ENCODE measurements at regions not wholly inside any gene's neighbourhood (a gene's known extent, or its start where the extent isn't known, plus 50 kb on each side); places are given as distances from the start of the nearest gene placed in this dataset.

DNA sequence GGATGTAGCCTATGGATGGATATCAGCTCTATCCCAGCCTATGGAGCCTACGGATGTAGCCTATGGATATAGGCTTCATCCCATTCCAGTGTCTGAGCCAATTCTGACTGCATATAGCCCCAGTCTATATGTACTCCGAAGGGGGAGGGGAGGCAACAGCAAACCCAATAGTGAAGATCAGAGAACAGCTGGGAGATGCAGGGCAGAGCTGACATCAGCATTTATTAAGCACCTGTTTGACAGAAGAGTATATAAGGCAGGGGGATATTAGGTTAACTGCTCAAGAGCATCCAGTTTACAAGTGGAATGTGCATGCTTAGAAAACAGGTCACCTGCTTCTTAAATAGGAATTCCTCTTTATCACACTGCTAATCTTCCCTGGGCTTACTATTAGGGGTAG is 85.2 kb downstream of the TNFAIP3 start:
- in situ Hi-C loops (cut with MboI) (no loop called here), intact Hi-C loops (cut with micrococcal nuclease) (no loop called here)
- TF ChIP-seq, protein P1, sequence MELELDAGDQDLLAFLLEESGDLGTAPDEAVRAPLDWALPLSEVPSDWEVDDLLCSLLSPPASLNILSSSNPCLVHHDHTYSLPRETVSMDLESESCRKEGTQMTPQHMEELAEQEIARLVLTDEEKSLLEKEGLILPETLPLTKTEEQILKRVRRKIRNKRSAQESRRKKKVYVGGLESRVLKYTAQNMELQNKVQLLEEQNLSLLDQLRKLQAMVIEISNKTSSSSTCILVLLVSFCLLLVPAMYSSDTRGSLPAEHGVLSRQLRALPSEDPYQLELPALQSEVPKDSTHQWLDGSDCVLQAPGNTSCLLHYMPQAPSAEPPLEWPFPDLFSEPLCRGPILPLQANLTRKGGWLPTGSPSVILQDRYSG (tag; conservative IDR thresholded peaks at IDR 0.05; ENCODE audit: low read depth): no peak
- TF ChIP-seq SMAD4 (CRISPR knock-in tag; conservative IDR thresholded peaks at IDR 0.05): no peak
- peak; percentile 66 for TF ChIP-seq ZNF316 (IDR thresholded peaks at IDR 0.05)
- TF ChIP-seq, protein P2, sequence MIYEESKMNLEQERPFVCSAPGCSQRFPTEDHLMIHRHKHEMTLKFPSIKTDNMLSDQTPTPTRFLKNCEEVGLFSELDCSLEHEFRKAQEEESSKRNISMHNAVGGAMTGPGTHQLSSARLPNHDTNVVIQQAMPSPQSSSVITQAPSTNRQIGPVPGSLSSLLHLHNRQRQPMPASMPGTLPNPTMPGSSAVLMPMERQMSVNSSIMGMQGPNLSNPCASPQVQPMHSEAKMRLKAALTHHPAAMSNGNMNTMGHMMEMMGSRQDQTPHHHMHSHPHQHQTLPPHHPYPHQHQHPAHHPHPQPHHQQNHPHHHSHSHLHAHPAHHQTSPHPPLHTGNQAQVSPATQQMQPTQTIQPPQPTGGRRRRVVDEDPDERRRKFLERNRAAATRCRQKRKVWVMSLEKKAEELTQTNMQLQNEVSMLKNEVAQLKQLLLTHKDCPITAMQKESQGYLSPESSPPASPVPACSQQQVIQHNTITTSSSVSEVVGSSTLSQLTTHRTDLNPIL (CRISPR knock-in tag; IDR thresholded peaks at IDR 0.05): no peak
- TF ChIP-seq, protein P3, sequence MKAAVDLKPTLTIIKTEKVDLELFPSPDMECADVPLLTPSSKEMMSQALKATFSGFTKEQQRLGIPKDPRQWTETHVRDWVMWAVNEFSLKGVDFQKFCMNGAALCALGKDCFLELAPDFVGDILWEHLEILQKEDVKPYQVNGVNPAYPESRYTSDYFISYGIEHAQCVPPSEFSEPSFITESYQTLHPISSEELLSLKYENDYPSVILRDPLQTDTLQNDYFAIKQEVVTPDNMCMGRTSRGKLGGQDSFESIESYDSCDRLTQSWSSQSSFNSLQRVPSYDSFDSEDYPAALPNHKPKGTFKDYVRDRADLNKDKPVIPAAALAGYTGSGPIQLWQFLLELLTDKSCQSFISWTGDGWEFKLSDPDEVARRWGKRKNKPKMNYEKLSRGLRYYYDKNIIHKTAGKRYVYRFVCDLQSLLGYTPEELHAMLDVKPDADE (conservative IDR thresholded peaks at IDR 0.05; ENCODE audit: control insufficient read depth, low read depth, low read length): no peak
- peak; percentile 23; the same call in 1 of the 2 replicates for TF ChIP-seq C11orf30 (IDR thresholded peaks at IDR 0.05; ENCODE audit: low read depth)
- peak; percentile 38 for TF ChIP-seq MAFF (IDR thresholded peaks at IDR 0.05; ENCODE audit: low read length)
- TF ChIP-seq CBFA2T3 (IDR thresholded peaks at IDR 0.05): no peak
- TF ChIP-seq MTF1 (CRISPR knock-in tag; IDR thresholded peaks at IDR 0.05; ENCODE audit: borderline replicate concordance): no peak
- TF ChIP-seq ZBTB8A (IDR thresholded peaks at IDR 0.05; ENCODE audit: partially characterized antibody): no peak
- no peak for TF ChIP-seq FOXK1 (CRISPR knock-in tag; IDR thresholded peaks at IDR 0.05; ENCODE audit: borderline replicate concordance)
- TF ChIP-seq MAFG (tag; conservative IDR thresholded peaks at IDR 0.05): peak; percentile 14; the same call in 1 of the 2 replicates
- no peak for TF ChIP-seq ZNF408 (CRISPR knock-in tag; IDR thresholded peaks at IDR 0.05; ENCODE audit: low read depth)
- TF ChIP-seq NFYB (IDR thresholded peaks at IDR 0.05; ENCODE audit: extremely low read depth, insufficient read length): no peak
- BruUV-seq (replicated peaks): no TSS peak
- Histone ChIP-seq H3K27ac (ENCODE audit: extremely low read depth, low read depth, low read length) (no peak overlapping the region), H3K79me2 (ENCODE audit: control insufficient read depth, insufficient read depth, low read length) (peaks cover 13% of the 10 kb centered on the region), H3K4me3 (no peak overlapping the region), H3K27me3 (ENCODE audit: control insufficient read depth in 2 of 2, insufficient read depth in 2 of 2, low read length in 2 of 2) (no peaks in the 10 kb centered on the region), H3K9ac (ENCODE audit: insufficient read depth in 1 of 2, low read depth in 2 of 2, low read length in 2 of 2) (no peak overlapping the region; a peak in 1 of 4 replicates), H3K4me2 (ENCODE audit: insufficient read depth, low read length) (no peak overlapping the region), H4K20me1 (replicated peaks; ENCODE audit: control insufficient read depth, insufficient read depth, low read length) (no peaks in the 10 kb centered on the region), H2AFZ (ENCODE audit: low read depth, low read length) (no peak overlapping the region), H3K36me3 (ENCODE audit: control insufficient read depth, insufficient read depth, low read length) (no peaks in the 10 kb centered on the region), H3K9me1 (ENCODE audit: control insufficient read depth, insufficient read depth, low read length) (no peaks in the 10 kb centered on the region), H3K9me3 (replicated peaks; ENCODE audit: control insufficient read depth, insufficient read depth, low read depth, low read length) (no peaks in the 10 kb centered on the region), H3K4me1 (replicated peaks in 1 of 2; ENCODE audit: control insufficient read depth in 2 of 2, insufficient read depth in 2 of 2, low read length in 2 of 2) (peaks cover 0 to 9% of the 10 kb centered on the region in 2 experiments; a peak in 2 of 5 replicates)
- FAIRE-seq (no peak), ATAC-seq (no peak), DNase-seq (ENCODE audit: extremely low read depth in 1 of 4, low spot score in 3 of 4) (no peak)
- ChIA-PET CTCF (ENCODE audit: low intra/inter-chr PET ratio) (interaction anchor here (1.1 kb wide), 1 partner anchor 244 kb away, joined by 3 read pairs; no protein-coding TSS in a partner anchor), POLR2A (no interaction called here)
- 39% methylated on average over 2 of the region's 2 CpGs for WGBS (ENCODE audit: insufficient coverage, low coverage, missing lambda C conversion rate)

Data from K562 (cell line).